Chondrocyte (in vitro differentiated cells): ENCODE measurements at regions not wholly inside any gene's neighbourhood (a gene's known extent, or its start where the extent isn't known, plus 50 kb on each side); places are given as distances from the start of the nearest gene placed in this dataset.

ENCODE experiments used
- DNase-seq: peaks from one replicate; pipeline ENCODE4 v3.0.0; 2021; ENCODE audit warnings: mixed read lengths, low spot score
- H3K27ac Mint-ChIP-seq: one replicate; pipeline ENCODE4 v1.8.0; 2021; ENCODE audit warnings: mild to moderate bottlenecking, moderate library complexity, mixed read lengths; ENCODE audit not compliant: unreplicated experiment
- H3K27me3 Mint-ChIP-seq: 2 replicates; pipeline ENCODE4 v1.8.0; 2021; ENCODE audit warnings: low read depth, mixed read lengths
- H3K36me3 Mint-ChIP-seq: 2 replicates; pipeline ENCODE4 v1.8.0; 2021; ENCODE audit warnings: low read depth, mixed read lengths
- H3K4me1 Mint-ChIP-seq: 2 replicates; pipeline ENCODE4 v1.8.0; 2021; ENCODE audit warnings: low read depth, mild to moderate bottlenecking, mixed read lengths
- H3K4me3 Mint-ChIP-seq: one replicate; pipeline ENCODE4 v1.8.0; 2021; ENCODE audit warnings: mild to moderate bottlenecking, moderate library complexity, mixed read lengths; ENCODE audit not compliant: unreplicated experiment
- H3K9me3 Mint-ChIP-seq: 2 replicates; pipeline ENCODE4 v1.8.0; 2021; ENCODE audit warnings: low read depth, mixed read lengths
- CTCF ChIP-seq: fragments of 200-600 bp; sonication (generic); IDR thresholded peaks from 2 replicates; pipeline ENCODE4 v1.5.0; 2021; ENCODE audit warnings: antibody characterized with exemption, mild to moderate bottlenecking, moderate library complexity

DNA sequence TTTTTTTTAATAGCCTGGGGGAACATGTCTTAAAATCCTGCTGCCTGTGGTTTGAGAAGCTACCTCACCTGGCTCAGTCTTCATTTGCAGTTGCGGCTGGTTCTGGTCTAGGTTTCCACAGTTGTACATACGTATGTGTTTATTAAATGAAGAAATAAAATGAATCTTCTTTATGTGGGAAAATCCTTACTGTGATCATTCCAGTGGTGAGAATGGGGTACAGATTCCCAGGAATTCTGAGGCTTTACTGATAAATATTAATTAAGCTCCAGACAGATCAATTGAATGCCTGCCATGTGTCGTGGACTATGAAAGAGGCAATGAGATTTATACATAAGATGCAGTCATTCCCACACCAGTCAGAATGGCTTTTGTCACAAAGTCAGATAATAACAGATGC, 356.1 kb upstream of the GRM7 start:
- no peak for TF ChIP-seq CTCF

DNA sequence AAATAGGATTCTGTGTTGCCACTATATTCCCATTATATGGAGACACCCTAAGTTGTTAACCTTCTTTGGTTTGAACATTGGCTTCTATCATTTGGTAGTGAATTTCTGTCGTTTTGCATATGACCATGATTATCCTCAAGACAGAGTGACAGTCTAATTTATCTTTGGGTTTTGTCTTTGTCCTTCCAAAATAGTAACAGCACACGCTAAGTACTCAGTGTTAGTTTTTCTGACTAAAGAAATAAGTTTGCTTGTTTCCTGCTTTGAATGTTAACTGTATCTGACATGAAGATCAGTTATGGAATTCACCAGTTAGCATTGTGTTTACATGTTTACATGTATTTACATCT, 352.5 kb upstream of the GRM7 start:
- Mint-ChIP-seq H3K9me3 (peaks cover 19% of the 10 kb centered on the region), H3K27me3 (no peaks in the 10 kb centered on the region), H3K4me1 (no peaks in the 10 kb centered on the region), H3K4me3 (no peak overlapping the region), H3K27ac (no peak overlapping the region), H3K36me3 (no peaks in the 10 kb centered on the region)
- TF ChIP-seq CTCF, result no peak
- no peak for DNase-seq

More for the DNA sequence above, 356.1 kb upstream of the GRM7 start:
- Mint-ChIP-seq H3K27ac (no peak overlapping the region), H3K27me3 (no peaks in the 10 kb centered on the region), H3K36me3 (no peaks in the 10 kb centered on the region), H3K4me1 (no peaks in the 10 kb centered on the region), H3K4me3 (no peak overlapping the region), H3K9me3 (peaks cover 37% of the 10 kb centered on the region)
- no peak for DNase-seq

GRCh38 chr3:6509576-6509975, 351.3 kb upstream of the GRM7 start:
- no peak for TF ChIP-seq CTCF
- Mint-ChIP-seq H3K4me3 (no peak overlapping the region), H3K4me1 (no peaks in the 10 kb centered on the region), H3K27ac (no peak overlapping the region), H3K27me3 (no peaks in the 10 kb centered on the region), H3K36me3 (no peaks in the 10 kb centered on the region), H3K9me3 (peaks cover 14% of the 10 kb centered on the region)
- DNase-seq, result no peak

DNA sequence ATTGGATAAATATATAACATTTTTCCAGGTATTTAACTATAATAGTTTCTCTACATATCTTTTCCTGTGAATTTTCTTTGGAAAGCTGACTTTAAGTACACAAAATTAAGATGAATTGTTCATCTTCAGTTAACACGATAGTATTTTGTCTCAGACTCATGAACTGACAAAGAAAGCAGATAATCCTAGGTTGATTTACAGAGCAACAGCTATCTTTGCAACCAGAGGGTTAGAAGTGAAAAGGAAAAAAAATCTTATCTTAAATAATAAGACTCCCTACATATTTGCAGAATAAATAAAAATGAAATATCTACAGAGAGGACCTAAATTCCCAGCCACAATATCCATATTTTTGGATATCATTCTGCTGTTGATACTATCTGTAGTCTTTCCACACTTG, 350.2 kb upstream of the GRM7 start:
- no peak for TF ChIP-seq CTCF
- Mint-ChIP-seq H3K4me1 (no peaks in the 10 kb centered on the region), H3K36me3 (no peaks in the 10 kb centered on the region), H3K4me3 (no peak overlapping the region), H3K27ac (no peak overlapping the region), H3K27me3 (no peaks in the 10 kb centered on the region), H3K9me3 (peaks cover 6% of the 10 kb centered on the region)
- DNase-seq, result no peak

GRCh38 chr3:6512172-6512800, 348.6 kb upstream of the GRM7 start:
- H3K36me3 Mint-ChIP-seq, result no peaks in the 10 kb centered on the region
- DNase-seq, result no peak
- H3K27me3 Mint-ChIP-seq, result no peaks in the 10 kb centered on the region
- peaks cover 6% of the 10 kb centered on the region for H3K9me3 Mint-ChIP-seq
- no peak overlapping the region for H3K4me3 Mint-ChIP-seq
- no peaks in the 10 kb centered on the region for H3K4me1 Mint-ChIP-seq
- no peak overlapping the region for H3K27ac Mint-ChIP-seq
- no peak for TF ChIP-seq CTCF
